ENCODE measurements at regions not wholly inside any gene's neighbourhood (a gene's known extent, or its start where the extent isn't known, plus 50 kb on each side); places are given as distances from the start of the nearest gene placed in this dataset.

GRCh38 chr13:80666782-80667552 lies 326.0 kb upstream of the SPRY2 start:
- Histone ChIP-seq H3F3A (ENCODE audit: insufficient read depth, low read length, poor library complexity, severe bottlenecking) (no peaks in the 10 kb centered on the region), H4K20me1 (ENCODE audit: insufficient read depth) (no peaks in the 10 kb centered on the region), H3K36me3 (ENCODE audit: insufficient read depth, low read length) (no peaks in the 10 kb centered on the region), H3K27me3 (ENCODE audit: insufficient read depth, low read depth, low read length) (no peaks in the 10 kb centered on the region), H3K79me2 (replicated peaks; ENCODE audit: insufficient read depth, low read length) (no peaks in the 10 kb centered on the region), H2AFZ (ENCODE audit: low read depth, low read length) (no peak overlapping the region), H3K9me3 (ENCODE audit: low read length) (no peaks in the 10 kb centered on the region), H3K4me2 (ENCODE audit: low read length) (no peak overlapping the region), H3K4me3 (ENCODE audit: low read length) (no peak overlapping the region), H3K27ac (ENCODE audit: low read length) (no peak overlapping the region), H3K9ac (ENCODE audit: low read length) (no peak overlapping the region), H3K9me2 (ENCODE audit: insufficient read depth, low read length) (no peaks in the 10 kb centered on the region)
- TF ChIP-seq POLR2AphosphoS5 (IDR thresholded peaks at IDR 0.05) (no peak), CTCF (IDR thresholded peaks at IDR 0.05; ENCODE audit: poor library complexity, severe bottlenecking) (no peak), EP300 (conservative IDR thresholded peaks at IDR 0.05; ENCODE audit: poor library complexity, severe bottlenecking) (no peak), EZH2 (IDR thresholded peaks at IDR 0.05; ENCODE audit: borderline replicate concordance, insufficient read depth, low read length, poor library complexity, severe bottlenecking) (no peak), SMC3 (conservative IDR thresholded peaks at IDR 0.05; ENCODE audit: poor library complexity) (no peak), TAF1 (IDR thresholded peaks at IDR 0.05; ENCODE audit: low read depth) (no peak), RAD21 (conservative IDR thresholded peaks at IDR 0.05) (no peak), REST (IDR thresholded peaks at IDR 0.05; ENCODE audit: borderline replicate concordance) (no peak), MXI1 (conservative IDR thresholded peaks at IDR 0.05; ENCODE audit: poor library complexity, severe bottlenecking) (no peak)

- no peaks in the 10 kb centered on the region for H3K27me3 ChIP-seq (ENCODE audit: insufficient read depth, low read depth, low read length)
- no peak overlapping the region for H3K27ac ChIP-seq (ENCODE audit: low read length)
- H3K36me3 ChIP-seq (ENCODE audit: insufficient read depth, low read length): no peaks in the 10 kb centered on the region
- no peaks in the 10 kb centered on the region for H3K9me3 ChIP-seq (ENCODE audit: low read length)
- no peak overlapping the region for H3K4me2 ChIP-seq (ENCODE audit: low read length)
- H3F3A ChIP-seq (ENCODE audit: insufficient read depth, low read length, poor library complexity, severe bottlenecking): no peaks in the 10 kb centered on the region
- H3K4me3 ChIP-seq (ENCODE audit: low read length): no peak overlapping the region
- TF ChIP-seq RAD21 (conservative IDR thresholded peaks at IDR 0.05) (no peak), TAF1 (IDR thresholded peaks at IDR 0.05; ENCODE audit: low read depth) (no peak), POLR2AphosphoS5 (IDR thresholded peaks at IDR 0.05) (no peak), EZH2 (IDR thresholded peaks at IDR 0.05; ENCODE audit: borderline replicate concordance, insufficient read depth, low read length, poor library complexity, severe bottlenecking) (no peak), SMC3 (conservative IDR thresholded peaks at IDR 0.05; ENCODE audit: poor library complexity) (no peak), MXI1 (conservative IDR thresholded peaks at IDR 0.05; ENCODE audit: poor library complexity, severe bottlenecking) (no peak), CTCF (IDR thresholded peaks at IDR 0.05; ENCODE audit: poor library complexity, severe bottlenecking) (no peak), EP300 (conservative IDR thresholded peaks at IDR 0.05; ENCODE audit: poor library complexity, severe bottlenecking) (no peak), REST (IDR thresholded peaks at IDR 0.05; ENCODE audit: borderline replicate concordance) (no peak)
- H3K9ac ChIP-seq (ENCODE audit: low read length): no peak overlapping the region
- H3K79me2 ChIP-seq (replicated peaks; ENCODE audit: insufficient read depth, low read length): no peaks in the 10 kb centered on the region
- no peak overlapping the region for H2AFZ ChIP-seq (ENCODE audit: low read depth, low read length)
- no peaks in the 10 kb centered on the region for H4K20me1 ChIP-seq (ENCODE audit: insufficient read depth)
- no peaks in the 10 kb centered on the region for H3K9me2 ChIP-seq (ENCODE audit: insufficient read depth, low read length)
Observed at GRCh38 chr13:80665792-80666333, 324.9 kb upstream of the SPRY2 start.
